GM23338 (cell line): ENCODE measurements at regions not wholly inside any gene's neighbourhood (a gene's known extent, or its start where the extent isn't known, plus 50 kb on each side); places are given as distances from the start of the nearest gene placed in this dataset.

Source experiments
- ATAC-seq: fragments of 200-7000 bp; cut with Tn5 transposase; 3 replicates; pipeline ENCODE4 v1.9.1; 2020
- DNase-seq: peaks from one replicate; pipeline ENCODE4 v3.0.0-alpha.2; 2015; ENCODE audit warnings: low spot score
- H2AFZ ChIP-seq: fragments of 200-600 bp; sonication (generic); 2 replicates; pipeline ENCODE4 v1.8.0; 2016; ENCODE audit warnings: antibody characterized with exemption, mild to moderate bottlenecking, moderate library complexity
- H3F3A ChIP-seq: fragments of 200-600 bp; sonication (generic); replicated peaks from 2 replicates; pipeline ENCODE4 v1.8.0; 2017; ENCODE audit warnings: antibody characterized with exemption, mixed run types, low read depth
- H3K27ac ChIP-seq: fragments of 200-600 bp; sonication (generic); 2 replicates; pipeline ENCODE4 v1.6.1; 2016; ENCODE audit warnings: low read depth
- H3K27me3 ChIP-seq: fragments of 200-600 bp; sonication (generic); 2 replicates; pipeline ENCODE4 v1.8.0; 2016; ENCODE audit warnings: mild to moderate bottlenecking, mixed run types, moderate library complexity; ENCODE audit not compliant: insufficient read depth
- H3K36me3 ChIP-seq: fragments of 200-600 bp; sonication (generic); 2 replicates; pipeline ENCODE4 v1.8.0; 2016; ENCODE audit warnings: mild to moderate bottlenecking; ENCODE audit not compliant: insufficient read depth
- H3K4me1 ChIP-seq: fragments of 200-600 bp; sonication (generic); 2 replicates; pipeline ENCODE4 v1.8.0; 2016; ENCODE audit warnings: mild to moderate bottlenecking, moderate library complexity; ENCODE audit not compliant: insufficient read depth
- H3K4me2 ChIP-seq: fragments of 200-600 bp; sonication (generic); 2 replicates; pipeline ENCODE4 v1.7.1; 2017; ENCODE audit warnings: mixed run types
- H3K4me3 ChIP-seq: fragments of 200-600 bp; sonication (generic); 2 replicates; pipeline ENCODE4 v1.6.1; 2016; ENCODE audit warnings: mixed run types
- H3K79me2 ChIP-seq: fragments of 200-600 bp; sonication (generic); replicated peaks from 2 replicates; pipeline ENCODE4 v1.8.0; 2017; ENCODE audit warnings: mild to moderate bottlenecking; ENCODE audit not compliant: insufficient read depth
- H3K9me2 ChIP-seq: fragments of 200-600 bp; sonication (generic); 2 replicates; pipeline ENCODE4 v1.8.0; 2017; ENCODE audit not compliant: insufficient read depth
- H4K20me1 ChIP-seq: fragments of 200-600 bp; sonication (generic); replicated peaks from 2 replicates; pipeline ENCODE4 v1.8.0; 2017; ENCODE audit warnings: mild to moderate bottlenecking; ENCODE audit not compliant: insufficient read depth
- H3K27ac Mint-ChIP-seq: 2 replicates; pipeline ENCODE4 v1.8.0; 2020; ENCODE audit warnings: inconsistent platforms, mild to moderate bottlenecking, moderate library complexity, mixed read lengths
- H3K27me3 Mint-ChIP-seq: 3 replicates; pipeline ENCODE4 v1.8.0; 2022; ENCODE audit warnings: low read depth, mild to moderate bottlenecking, moderate library complexity, mixed read lengths, inconsistent platforms; ENCODE audit not compliant: insufficient read depth, poor library complexity
- H3K36me3 Mint-ChIP-seq: 3 replicates; pipeline ENCODE4 v1.8.0; 2021; ENCODE audit warnings: low read depth, mild to moderate bottlenecking, inconsistent platforms, moderate library complexity, mixed read lengths
- H3K4me1 Mint-ChIP-seq: 3 replicates; pipeline ENCODE4 v1.8.0; 2020; ENCODE audit warnings: mild to moderate bottlenecking, inconsistent platforms, mixed read lengths
- H3K4me3 Mint-ChIP-seq: 3 replicates; pipeline ENCODE4 v1.8.0; 2021; ENCODE audit warnings: moderate library complexity, mild to moderate bottlenecking, inconsistent platforms, mixed read lengths
- H3K9me3 Mint-ChIP-seq: 3 replicates; pipeline ENCODE4 v1.8.0; 2020; ENCODE audit warnings: moderate library complexity, mild to moderate bottlenecking, inconsistent platforms, mixed read lengths
- ZNF331 ChIP-seq: fragments of 250-450 bp; sonication (Bioruptor Pico); IDR thresholded peaks from 2 replicates; pipeline ENCODE4 v1.5.0; 2020; ENCODE audit warnings: low read depth, mild to moderate bottlenecking, moderate library complexity
- TF ChIP-seq, protein P1 (sequence below): IDR thresholded peaks from one replicate; pipeline ENCODE4 v1.6.1; 2018; ENCODE audit warnings: antibody characterized with exemption; ENCODE audit not compliant: unreplicated experiment
- TF ChIP-seq, protein P2 (sequence below): fragments of 250-450 bp; sonication (Bioruptor Pico); IDR thresholded peaks from 2 replicates; pipeline ENCODE4 v1.5.0; 2020; ENCODE audit warnings: mild to moderate bottlenecking, moderate library complexity

DNA sequence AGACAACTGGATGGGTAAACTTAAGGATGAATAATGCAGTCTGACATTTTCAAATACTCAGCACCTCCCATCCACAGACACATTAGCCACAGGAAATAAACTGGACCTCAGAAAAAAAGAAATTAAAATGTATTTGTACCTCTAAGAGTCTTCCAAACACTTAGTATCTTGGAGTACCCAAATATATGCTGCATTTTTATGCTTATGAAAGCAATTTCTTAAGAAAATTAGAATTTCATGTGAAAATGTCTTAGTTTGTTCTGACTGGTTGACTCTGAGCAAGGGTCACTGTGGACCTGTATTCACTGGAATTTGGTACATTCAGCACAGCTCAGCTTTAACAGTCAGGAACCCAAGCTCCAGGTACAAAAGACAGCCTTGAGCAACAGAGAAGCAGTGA is 216.2 kb upstream of the UBE2E2 start:
- no peaks in the 10 kb centered on the region for H3K36me3 ChIP-seq
- H2AFZ ChIP-seq, result no peak overlapping the region
- H3K27ac ChIP-seq, result no peak overlapping the region
- no peaks in the 10 kb centered on the region; the same call in 1 of the 2 replicates for H3K9me2 ChIP-seq
- Mint-ChIP-seq H3K36me3 (no peaks in the 10 kb centered on the region), H3K4me1 (peaks cover 16% of the 10 kb centered on the region), H3K27ac (no peak overlapping the region), H3K9me3 (no peaks in the 10 kb centered on the region), H3K27me3 (peaks cover 2% of the 10 kb centered on the region), H3K4me3 (no peak overlapping the region)
- no peaks in the 10 kb centered on the region for H3F3A ChIP-seq
- H3K4me1 ChIP-seq, result 0 out of 2 replicates have a peak, but pooled peaks cover 4% of the 10 kb centered on the region
- H3K4me2 ChIP-seq, result no peak overlapping the region
- H3K27me3 ChIP-seq, result no peaks in the 10 kb centered on the region
- TF ChIP-seq ZNF331, result no peak
- TF ChIP-seq, protein P1, sequence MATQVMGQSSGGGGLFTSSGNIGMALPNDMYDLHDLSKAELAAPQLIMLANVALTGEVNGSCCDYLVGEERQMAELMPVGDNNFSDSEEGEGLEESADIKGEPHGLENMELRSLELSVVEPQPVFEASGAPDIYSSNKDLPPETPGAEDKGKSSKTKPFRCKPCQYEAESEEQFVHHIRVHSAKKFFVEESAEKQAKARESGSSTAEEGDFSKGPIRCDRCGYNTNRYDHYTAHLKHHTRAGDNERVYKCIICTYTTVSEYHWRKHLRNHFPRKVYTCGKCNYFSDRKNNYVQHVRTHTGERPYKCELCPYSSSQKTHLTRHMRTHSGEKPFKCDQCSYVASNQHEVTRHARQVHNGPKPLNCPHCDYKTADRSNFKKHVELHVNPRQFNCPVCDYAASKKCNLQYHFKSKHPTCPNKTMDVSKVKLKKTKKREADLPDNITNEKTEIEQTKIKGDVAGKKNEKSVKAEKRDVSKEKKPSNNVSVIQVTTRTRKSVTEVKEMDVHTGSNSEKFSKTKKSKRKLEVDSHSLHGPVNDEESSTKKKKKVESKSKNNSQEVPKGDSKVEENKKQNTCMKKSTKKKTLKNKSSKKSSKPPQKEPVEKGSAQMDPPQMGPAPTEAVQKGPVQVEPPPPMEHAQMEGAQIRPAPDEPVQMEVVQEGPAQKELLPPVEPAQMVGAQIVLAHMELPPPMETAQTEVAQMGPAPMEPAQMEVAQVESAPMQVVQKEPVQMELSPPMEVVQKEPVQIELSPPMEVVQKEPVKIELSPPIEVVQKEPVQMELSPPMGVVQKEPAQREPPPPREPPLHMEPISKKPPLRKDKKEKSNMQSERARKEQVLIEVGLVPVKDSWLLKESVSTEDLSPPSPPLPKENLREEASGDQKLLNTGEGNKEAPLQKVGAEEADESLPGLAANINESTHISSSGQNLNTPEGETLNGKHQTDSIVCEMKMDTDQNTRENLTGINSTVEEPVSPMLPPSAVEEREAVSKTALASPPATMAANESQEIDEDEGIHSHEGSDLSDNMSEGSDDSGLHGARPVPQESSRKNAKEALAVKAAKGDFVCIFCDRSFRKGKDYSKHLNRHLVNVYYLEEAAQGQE, result no peak
- TF ChIP-seq, protein P2, sequence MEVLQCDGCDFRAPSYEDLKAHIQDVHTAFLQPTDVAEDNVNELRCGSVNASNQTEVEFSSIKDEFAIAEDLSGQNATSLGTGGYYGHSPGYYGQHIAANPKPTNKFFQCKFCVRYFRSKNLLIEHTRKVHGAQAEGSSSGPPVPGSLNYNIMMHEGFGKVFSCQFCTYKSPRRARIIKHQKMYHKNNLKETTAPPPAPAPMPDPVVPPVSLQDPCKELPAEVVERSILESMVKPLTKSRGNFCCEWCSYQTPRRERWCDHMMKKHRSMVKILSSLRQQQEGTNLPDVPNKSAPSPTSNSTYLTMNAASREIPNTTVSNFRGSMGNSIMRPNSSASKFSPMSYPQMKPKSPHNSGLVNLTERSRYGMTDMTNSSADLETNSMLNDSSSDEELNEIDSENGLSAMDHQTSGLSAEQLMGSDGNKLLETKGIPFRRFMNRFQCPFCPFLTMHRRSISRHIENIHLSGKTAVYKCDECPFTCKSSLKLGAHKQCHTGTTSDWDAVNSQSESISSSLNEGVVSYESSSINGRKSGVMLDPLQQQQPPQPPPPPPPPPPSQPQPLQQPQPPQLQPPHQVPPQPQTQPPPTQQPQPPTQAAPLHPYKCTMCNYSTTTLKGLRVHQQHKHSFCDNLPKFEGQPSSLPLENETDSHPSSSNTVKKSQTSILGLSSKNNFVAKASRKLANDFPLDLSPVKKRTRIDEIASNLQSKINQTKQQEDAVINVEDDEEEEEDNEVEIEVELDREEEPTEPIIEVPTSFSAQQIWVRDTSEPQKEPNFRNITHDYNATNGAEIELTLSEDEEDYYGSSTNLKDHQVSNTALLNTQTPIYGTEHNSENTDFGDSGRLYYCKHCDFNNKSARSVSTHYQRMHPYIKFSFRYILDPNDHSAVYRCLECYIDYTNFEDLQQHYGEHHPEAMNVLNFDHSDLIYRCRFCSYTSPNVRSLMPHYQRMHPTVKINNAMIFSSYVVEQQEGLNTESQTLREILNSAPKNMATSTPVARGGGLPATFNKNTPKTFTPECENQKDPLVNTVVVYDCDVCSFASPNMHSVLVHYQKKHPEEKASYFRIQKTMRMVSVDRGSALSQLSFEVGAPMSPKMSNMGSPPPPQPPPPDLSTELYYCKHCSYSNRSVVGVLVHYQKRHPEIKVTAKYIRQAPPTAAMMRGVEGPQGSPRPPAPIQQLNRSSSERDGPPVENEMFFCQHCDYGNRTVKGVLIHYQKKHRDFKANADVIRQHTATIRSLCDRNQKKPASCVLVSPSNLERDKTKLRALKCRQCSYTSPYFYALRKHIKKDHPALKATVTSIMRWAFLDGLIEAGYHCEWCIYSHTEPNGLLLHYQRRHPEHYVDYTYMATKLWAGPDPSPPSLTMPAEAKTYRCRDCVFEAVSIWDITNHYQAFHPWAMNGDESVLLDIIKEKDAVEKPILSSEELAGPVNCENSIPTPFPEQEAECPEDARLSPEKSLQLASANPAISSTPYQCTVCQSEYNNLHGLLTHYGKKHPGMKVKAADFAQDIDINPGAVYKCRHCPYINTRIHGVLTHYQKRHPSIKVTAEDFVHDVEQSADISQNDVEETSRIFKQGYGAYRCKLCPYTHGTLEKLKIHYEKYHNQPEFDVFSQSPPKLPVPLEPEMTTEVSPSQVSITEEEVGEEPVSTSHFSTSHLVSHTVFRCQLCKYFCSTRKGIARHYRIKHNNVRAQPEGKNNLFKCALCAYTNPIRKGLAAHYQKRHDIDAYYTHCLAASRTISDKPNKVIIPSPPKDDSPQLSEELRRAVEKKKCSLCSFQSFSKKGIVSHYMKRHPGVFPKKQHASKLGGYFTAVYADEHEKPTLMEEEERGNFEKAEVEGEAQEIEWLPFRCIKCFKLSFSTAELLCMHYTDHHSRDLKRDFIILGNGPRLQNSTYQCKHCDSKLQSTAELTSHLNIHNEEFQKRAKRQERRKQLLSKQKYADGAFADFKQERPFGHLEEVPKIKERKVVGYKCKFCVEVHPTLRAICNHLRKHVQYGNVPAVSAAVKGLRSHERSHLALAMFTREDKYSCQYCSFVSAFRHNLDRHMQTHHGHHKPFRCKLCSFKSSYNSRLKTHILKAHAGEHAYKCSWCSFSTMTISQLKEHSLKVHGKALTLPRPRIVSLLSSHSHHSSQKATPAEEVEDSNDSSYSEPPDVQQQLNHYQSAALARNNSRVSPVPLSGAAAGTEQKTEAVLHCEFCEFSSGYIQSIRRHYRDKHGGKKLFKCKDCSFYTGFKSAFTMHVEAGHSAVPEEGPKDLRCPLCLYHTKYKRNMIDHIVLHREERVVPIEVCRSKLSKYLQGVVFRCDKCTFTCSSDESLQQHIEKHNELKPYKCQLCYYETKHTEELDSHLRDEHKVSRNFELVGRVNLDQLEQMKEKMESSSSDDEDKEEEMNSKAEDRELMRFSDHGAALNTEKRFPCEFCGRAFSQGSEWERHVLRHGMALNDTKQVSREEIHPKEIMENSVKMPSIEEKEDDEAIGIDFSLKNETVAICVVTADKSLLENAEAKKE (CRISPR knock-in tag), result no peak
- no peak overlapping the region for H3K4me3 ChIP-seq
- H3K79me2 ChIP-seq, result no peaks in the 10 kb centered on the region
- DNase-seq, result no peak
- no peak for ATAC-seq
- no peaks in the 10 kb centered on the region for H4K20me1 ChIP-seq
